GM12872 (cell line): ENCODE measurements at regions not wholly inside any gene's neighbourhood (a gene's known extent, or its start where the extent isn't known, plus 50 kb on each side); places are given as distances from the start of the nearest gene placed in this dataset.

Experiments
- TF ChIP-seq, protein P1 (sequence below): IDR thresholded peaks from 3 replicates; pipeline ENCODE4 v1.5.1; 2011; ENCODE audit warnings: low read depth, mild to moderate bottlenecking, low read length, moderate library complexity; ENCODE audit not compliant: insufficient read depth

DNA sequence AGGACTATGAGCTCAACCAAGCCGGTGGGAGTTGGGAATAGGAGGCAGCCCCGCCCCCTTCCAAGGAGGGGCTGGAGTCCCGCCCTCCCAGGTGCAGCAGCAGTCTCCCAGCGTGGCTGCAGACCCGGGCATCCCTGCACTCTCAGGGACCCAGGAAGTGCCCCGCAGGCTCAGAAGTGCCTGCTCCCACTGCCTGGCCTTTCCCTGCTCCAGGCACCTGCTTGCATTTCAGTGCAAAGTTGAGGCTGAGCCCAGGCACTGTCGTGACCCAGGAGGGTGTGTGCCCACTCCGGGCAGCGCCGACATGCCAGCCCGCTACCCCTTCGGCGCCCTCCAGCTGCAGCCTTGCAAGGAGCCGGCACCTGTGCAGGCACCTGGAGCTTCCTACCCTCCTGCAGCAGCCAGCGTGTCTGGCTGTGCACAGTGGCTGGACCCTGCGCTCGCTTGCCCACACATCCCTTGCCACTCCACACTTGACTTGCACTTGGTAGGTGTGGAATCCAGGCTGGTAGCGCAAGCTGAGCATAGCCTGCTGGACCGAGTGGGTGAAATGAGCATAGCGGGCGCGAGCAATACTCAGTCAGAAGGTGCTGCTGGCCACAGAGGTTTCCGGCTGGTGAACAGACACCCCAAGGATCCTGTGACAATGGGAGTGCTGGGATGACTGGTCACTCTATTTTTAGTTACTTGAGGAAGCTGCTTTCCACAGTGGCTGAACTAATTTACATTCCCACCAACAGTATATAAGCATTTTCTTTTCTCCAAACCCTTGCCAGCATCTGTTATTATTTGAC, 236.3 kb downstream of the PCDH10 start:
- TF ChIP-seq, protein P1, sequence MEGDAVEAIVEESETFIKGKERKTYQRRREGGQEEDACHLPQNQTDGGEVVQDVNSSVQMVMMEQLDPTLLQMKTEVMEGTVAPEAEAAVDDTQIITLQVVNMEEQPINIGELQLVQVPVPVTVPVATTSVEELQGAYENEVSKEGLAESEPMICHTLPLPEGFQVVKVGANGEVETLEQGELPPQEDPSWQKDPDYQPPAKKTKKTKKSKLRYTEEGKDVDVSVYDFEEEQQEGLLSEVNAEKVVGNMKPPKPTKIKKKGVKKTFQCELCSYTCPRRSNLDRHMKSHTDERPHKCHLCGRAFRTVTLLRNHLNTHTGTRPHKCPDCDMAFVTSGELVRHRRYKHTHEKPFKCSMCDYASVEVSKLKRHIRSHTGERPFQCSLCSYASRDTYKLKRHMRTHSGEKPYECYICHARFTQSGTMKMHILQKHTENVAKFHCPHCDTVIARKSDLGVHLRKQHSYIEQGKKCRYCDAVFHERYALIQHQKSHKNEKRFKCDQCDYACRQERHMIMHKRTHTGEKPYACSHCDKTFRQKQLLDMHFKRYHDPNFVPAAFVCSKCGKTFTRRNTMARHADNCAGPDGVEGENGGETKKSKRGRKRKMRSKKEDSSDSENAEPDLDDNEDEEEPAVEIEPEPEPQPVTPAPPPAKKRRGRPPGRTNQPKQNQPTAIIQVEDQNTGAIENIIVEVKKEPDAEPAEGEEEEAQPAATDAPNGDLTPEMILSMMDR, result no peak

DNA sequence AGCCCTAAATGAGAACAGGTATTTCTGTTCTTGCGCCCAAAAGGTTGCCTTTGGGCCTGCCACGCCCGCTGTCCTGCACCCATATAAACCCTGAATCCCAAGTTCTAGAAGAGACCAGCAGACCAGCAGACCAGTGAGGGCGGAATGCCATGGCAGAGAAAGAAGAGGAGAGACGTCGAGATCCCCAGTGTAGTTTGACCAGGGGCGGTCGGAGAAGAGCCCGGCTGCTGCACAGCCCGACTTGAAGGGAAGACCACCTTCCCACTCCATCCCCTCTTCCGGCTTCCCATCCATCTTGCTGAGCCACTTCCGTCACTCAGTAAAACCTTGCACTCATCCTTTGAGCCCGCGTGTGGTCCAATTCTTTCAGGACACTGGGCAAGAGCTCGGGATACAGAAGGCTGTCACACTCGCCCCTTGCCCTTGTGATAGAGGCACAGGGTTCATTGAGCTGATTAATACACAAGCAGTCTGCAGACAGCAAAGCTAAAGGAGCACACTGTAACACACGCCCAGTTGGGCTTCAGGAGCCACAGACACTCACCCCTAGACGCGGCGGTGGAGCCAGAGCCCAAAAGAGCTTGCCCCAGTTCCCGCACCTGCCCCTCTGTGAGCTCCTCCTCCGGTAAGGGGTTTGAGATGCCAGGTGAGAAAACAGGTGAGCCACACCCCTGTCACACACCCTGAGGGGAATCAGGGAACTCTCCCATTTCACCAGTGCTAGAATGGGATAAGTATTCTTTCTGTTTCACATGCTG, 230.8 kb downstream of the PCDH10 start:
- TF ChIP-seq, protein P1, result no peak

DNA sequence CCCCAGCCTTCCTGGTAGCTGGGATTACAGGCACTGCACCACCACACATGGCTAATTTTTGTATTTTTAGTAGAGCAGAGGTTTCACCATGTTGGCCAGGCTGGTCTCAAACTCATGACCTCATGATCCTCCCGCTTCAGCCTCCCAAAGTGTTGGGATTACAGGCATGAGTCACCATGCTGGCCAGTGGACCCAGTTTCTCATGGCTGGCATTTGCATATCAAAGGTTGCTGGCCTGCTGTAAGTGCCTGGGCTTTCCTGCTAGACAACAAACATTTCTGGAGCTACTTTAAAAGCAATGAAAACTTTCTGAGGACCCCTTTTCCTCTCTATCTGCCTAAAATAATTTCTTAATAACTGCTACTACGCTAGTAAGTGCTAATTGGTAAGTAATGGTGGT, 228.2 kb downstream of the PCDH10 start:
- TF ChIP-seq, protein P1, result no peak

DNA sequence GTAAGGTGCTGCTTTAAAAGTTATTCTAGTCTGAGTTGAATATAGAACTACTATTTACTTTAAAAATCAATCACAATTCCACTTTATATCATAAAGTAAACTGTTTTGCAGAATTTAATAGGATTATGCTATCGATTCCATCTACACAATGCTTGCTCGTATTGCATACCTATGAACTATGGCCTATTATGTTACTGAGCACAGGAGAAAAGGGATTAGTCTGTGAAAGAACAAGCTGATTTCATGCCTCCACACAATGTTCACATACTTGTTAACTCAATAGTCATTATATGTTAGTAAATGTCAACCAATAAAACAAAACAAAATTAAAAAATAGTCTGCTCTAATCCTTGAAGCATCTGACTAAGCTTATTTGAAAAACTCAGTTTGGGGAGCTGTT, 223.6 kb downstream of the PCDH10 start:
- TF ChIP-seq, protein P1, result no peak

DNA sequence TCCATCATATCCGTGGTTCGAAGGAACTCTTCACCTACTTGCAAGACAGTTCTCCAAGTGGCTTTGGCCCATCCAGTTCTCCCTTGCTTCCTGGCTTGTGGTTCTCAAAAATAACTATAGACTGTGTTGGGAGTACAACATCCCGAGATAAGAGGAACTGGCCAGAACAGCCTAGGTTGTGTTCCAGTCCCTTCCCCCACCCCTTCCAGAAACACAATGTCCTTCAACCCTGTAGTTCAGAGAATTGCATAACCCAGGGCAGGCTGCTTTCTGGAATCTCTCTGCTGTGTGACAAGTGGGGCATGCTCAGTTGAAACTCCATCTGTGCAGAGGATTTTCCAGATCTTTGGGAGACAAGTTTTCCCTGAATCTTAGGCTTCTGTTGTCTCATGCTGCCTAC, 206.5 kb downstream of the PCDH10 start:
- TF ChIP-seq, protein P1, result no peak

DNA sequence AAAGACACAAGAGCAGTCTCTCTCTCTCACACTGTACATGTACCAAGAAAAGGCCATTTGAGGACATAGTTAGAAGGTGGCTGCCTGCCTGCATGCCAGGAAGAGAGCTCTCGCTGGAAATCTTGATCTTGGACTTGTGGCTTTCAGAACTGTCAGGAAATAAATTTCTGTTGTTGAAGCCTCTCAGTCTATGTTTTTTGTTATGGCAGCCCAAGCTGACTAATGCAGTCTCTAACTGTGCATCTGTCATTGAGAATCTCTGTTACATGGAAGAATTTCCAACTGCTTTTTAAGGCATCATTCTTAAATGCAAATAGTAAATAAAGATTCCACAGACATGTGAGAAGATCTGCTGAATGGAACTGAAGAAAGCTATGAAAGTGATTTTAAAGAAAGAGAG, 198.3 kb downstream of the PCDH10 start:
- TF ChIP-seq, protein P1, result no peak

DNA sequence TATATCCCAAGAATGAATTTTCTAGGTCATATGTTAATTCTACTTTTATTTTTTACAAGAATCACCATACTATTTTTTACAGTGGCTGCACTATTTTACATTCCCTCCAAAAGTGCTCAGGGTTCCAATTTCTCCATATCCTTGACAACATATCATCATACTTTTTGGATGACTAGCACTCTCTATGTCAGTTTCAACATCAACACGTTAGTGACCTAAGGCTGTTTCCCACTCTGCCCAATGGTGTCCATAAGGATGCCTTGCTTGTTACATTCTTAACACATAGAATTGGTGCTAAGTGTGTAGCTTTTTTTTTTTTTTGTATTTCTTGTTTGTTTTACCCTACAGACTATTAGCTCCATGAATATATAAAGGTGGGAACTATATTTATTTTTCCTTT, 175.4 kb downstream of the PCDH10 start:
- TF ChIP-seq, protein P1, result no peak
